ENCODE measurements at regions not wholly inside any gene's neighbourhood (a gene's known extent, or its start where the extent isn't known, plus 50 kb on each side); places are given as distances from the start of the nearest gene placed in this dataset.

DNA sequence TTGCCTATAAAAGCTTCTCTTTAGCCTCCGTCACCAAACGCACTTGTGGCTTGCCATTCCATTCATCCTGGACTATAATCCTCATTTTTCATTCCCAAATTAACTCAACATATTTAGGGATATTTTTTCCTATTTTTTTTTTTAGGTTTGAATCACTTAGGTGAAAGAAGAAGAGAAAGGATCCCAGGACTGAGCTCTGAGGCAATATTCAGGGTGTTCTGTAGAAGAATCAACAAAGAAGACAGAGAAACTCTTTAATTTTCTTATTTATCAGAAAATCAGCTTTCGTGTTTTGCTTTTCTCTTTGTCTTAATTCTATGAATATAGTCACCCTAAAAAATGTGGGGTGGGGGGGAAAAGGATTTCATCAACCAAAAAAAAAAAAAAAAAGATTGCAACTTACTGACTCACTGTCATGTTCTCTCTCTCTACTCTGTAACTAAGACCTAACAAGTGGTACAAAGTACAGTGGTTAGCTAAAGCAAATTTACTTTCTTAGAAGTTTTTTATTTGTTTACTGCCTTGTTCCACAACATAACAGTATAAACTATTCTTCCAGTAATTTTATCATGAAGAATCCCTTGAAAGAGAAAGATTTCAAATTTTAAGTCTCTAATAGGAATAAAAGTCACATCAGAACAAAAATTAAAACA lies 272.0 kb downstream of the DHX15 start:
- no peaks in the 10 kb centered on the region for H3K4me1 Mint-ChIP-seq (ENCODE audit: insufficient read depth, unreplicated experiment)
- no peaks in the 10 kb centered on the region for H3K9me3 Mint-ChIP-seq (ENCODE audit: unreplicated experiment)
- intact Hi-C loops (cut with micrococcal nuclease), result no loop called here
- H3K27ac Mint-ChIP-seq (ENCODE audit: low read depth, unreplicated experiment), result no peak overlapping the region
- H3K27me3 Mint-ChIP-seq (ENCODE audit: insufficient read depth, unreplicated experiment), result no peaks in the 10 kb centered on the region
- TF ChIP-seq, protein P1, sequence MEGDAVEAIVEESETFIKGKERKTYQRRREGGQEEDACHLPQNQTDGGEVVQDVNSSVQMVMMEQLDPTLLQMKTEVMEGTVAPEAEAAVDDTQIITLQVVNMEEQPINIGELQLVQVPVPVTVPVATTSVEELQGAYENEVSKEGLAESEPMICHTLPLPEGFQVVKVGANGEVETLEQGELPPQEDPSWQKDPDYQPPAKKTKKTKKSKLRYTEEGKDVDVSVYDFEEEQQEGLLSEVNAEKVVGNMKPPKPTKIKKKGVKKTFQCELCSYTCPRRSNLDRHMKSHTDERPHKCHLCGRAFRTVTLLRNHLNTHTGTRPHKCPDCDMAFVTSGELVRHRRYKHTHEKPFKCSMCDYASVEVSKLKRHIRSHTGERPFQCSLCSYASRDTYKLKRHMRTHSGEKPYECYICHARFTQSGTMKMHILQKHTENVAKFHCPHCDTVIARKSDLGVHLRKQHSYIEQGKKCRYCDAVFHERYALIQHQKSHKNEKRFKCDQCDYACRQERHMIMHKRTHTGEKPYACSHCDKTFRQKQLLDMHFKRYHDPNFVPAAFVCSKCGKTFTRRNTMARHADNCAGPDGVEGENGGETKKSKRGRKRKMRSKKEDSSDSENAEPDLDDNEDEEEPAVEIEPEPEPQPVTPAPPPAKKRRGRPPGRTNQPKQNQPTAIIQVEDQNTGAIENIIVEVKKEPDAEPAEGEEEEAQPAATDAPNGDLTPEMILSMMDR (IDR thresholded peaks at IDR 0.05; ENCODE audit: unreplicated experiment), result no peak
- BruUV-seq (replicated peaks), result no TSS peak
- no peak for DNase-seq (ENCODE audit: unreplicated experiment)
- CTCF ChIA-PET, result interaction anchor here (0.6 to 0.7 kb wide), 3 partner anchors 41 to 1348 kb away, joined by 3 to 4 read pairs (median 3); no protein-coding TSS in a partner anchor
- POLR2A ChIA-PET, result interaction anchor here (0.6 to 1.8 kb wide), 8 partner anchors 9 to 1039 kb away, joined by 3 to 12 read pairs (median 4); no protein-coding TSS in a partner anchor
- no peaks in the 10 kb centered on the region for H3K36me3 Mint-ChIP-seq (ENCODE audit: insufficient read depth, unreplicated experiment)
- no peak overlapping the region for H3K4me3 Mint-ChIP-seq (ENCODE audit: unreplicated experiment)

DNA sequence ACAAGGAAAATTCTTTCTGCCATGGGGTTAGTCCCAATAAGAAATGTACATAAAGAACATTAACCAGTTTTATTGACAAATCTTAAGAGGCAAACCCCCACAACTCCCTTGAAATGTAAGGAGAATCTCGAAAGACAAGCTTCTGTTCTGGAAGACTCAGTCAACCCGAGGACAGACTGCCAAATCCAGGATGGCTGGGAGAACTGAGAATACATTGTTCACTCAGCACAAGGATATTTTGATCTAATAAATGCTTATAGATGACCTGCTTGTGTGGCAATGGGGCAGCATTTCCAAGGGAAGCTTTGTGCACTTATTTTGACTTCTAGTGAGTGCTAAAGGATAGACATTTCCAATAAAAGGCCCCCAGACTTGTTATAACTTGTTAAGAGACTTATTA lies 280.4 kb downstream of the DHX15 start:
- DNase-seq (ENCODE audit: unreplicated experiment), result no peak
- POLR2A ChIA-PET, result interaction anchor here (1.2 kb wide), 1 partner anchor 17 kb away, joined by 5 read pairs; no protein-coding TSS in a partner anchor
- no peak overlapping the region for H3K27ac Mint-ChIP-seq (ENCODE audit: low read depth, unreplicated experiment)
- H3K27me3 Mint-ChIP-seq (ENCODE audit: insufficient read depth, unreplicated experiment), result no peaks in the 10 kb centered on the region
- no peaks in the 10 kb centered on the region for H3K4me1 Mint-ChIP-seq (ENCODE audit: insufficient read depth, unreplicated experiment)
- intact Hi-C loops (cut with micrococcal nuclease), result no loop called here
- H3K4me3 Mint-ChIP-seq (ENCODE audit: unreplicated experiment), result no peak overlapping the region
- no peaks in the 10 kb centered on the region for H3K36me3 Mint-ChIP-seq (ENCODE audit: insufficient read depth, unreplicated experiment)
- BruUV-seq (replicated peaks), result no TSS peak
- TF ChIP-seq, protein P1 (IDR thresholded peaks at IDR 0.05; ENCODE audit: unreplicated experiment), result no peak
- H3K9me3 Mint-ChIP-seq (ENCODE audit: unreplicated experiment), result no peaks in the 10 kb centered on the region
- CTCF ChIA-PET, result no interaction called here

DNA sequence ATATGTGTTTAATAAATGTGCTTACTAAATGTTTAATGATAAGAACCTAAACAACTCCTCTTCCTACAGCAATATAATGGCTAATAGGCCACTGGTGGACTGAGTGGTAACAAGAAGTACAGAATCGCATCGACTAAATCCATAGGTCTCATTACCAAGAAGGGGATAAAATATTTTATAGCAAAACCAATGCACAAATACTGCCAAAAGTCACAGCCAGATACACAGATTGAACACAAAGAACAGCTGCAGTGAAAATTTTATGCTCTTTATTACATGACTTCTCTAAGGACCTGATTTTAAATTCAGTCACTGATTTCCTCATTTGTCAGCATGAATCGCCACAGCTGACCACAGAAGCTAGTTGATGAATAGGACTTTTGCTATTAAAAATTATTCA lies 285.4 kb downstream of the DHX15 start:
- CTCF ChIA-PET, result no interaction called here
- POLR2A ChIA-PET, result interaction anchor here (0.7 kb wide), 1 partner anchor 21 kb away, joined by 3 read pairs; no protein-coding TSS in a partner anchor

DNA sequence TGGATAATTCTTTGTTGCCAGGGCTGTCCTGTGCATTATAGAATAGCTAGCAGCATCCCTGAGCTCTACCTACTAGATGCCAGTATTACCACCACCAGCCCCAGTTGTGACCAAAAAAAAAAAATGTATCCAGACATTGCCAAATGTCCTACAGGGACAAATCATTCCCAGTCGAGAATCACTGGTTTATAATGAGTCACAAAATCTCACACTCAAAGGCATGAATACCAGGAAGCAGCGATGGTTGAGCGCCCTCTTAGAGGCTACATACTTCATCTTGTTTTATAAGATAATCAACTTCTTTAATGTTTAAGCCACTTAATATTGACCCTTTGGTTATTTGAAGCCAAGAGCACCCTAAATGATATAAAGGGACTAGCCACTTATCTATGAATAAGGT lies 297.3 kb downstream of the DHX15 start:
- Mint-ChIP-seq H3K36me3 (ENCODE audit: insufficient read depth, unreplicated experiment) (no peaks in the 10 kb centered on the region), H3K9me3 (ENCODE audit: unreplicated experiment) (no peaks in the 10 kb centered on the region), H3K4me3 (ENCODE audit: unreplicated experiment) (no peak overlapping the region), H3K4me1 (ENCODE audit: insufficient read depth, unreplicated experiment) (no peaks in the 10 kb centered on the region), H3K27ac (ENCODE audit: low read depth, unreplicated experiment) (no peak overlapping the region), H3K27me3 (ENCODE audit: insufficient read depth, unreplicated experiment) (no peaks in the 10 kb centered on the region)
- TF ChIP-seq, protein P1 (IDR thresholded peaks at IDR 0.05; ENCODE audit: unreplicated experiment), result no peak
- intact Hi-C loops (cut with micrococcal nuclease), result no loop called here
- no peak for DNase-seq (ENCODE audit: unreplicated experiment)
- ChIA-PET CTCF (interaction anchor here (0.7 kb wide), 2 partner anchors 79 to 140 kb away, joined by 3 to 7 read pairs; no protein-coding TSS in a partner anchor), POLR2A (interaction anchor here (0.6 to 1.4 kb wide), 2 partner anchors 8 to 19 kb away, joined by 3 to 4 read pairs; no protein-coding TSS in a partner anchor)
- no TSS peak for BruUV-seq (replicated peaks)

More for the DNA sequence above, 285.4 kb downstream of the DHX15 start:
- no peaks in the 10 kb centered on the region for H3K4me1 Mint-ChIP-seq (ENCODE audit: insufficient read depth, unreplicated experiment)
- TF ChIP-seq, protein P1 (IDR thresholded peaks at IDR 0.05; ENCODE audit: unreplicated experiment), result no peak
- intact Hi-C loops (cut with micrococcal nuclease), result no loop called here
- H3K27ac Mint-ChIP-seq (ENCODE audit: low read depth, unreplicated experiment), result no peak overlapping the region
- no peak overlapping the region for H3K4me3 Mint-ChIP-seq (ENCODE audit: unreplicated experiment)
- no peaks in the 10 kb centered on the region for H3K27me3 Mint-ChIP-seq (ENCODE audit: insufficient read depth, unreplicated experiment)
- no peaks in the 10 kb centered on the region for H3K9me3 Mint-ChIP-seq (ENCODE audit: unreplicated experiment)
- BruUV-seq (replicated peaks), result no TSS peak
- no peaks in the 10 kb centered on the region for H3K36me3 Mint-ChIP-seq (ENCODE audit: insufficient read depth, unreplicated experiment)
- no peak for DNase-seq (ENCODE audit: unreplicated experiment)
